Lower leg skin (tissue), 3 donors: ENCODE measurements at regions not wholly inside any gene's neighbourhood (a gene's known extent, or its start where the extent isn't known, plus 50 kb on each side); places are given as distances from the start of the nearest gene placed in this dataset.

ENCODE experiments used
- POLR2A ChIP-seq, 2 donors: fragments of 450-650 bp; IDR thresholded peaks; one replicate each; pipeline ENCODE4 v1.6.1; 2016 to 2017; ENCODE audit warnings: antibody characterized with exemption in 2 of 2, mild to moderate bottlenecking in 1 of 2, moderate library complexity in 1 of 2
- TF ChIP-seq, protein P1 (sequence below), 3 donors: fragments of 450-650 bp; IDR thresholded peaks; one replicate each; pipeline ENCODE4 v1.5.1; 2016; ENCODE audit warnings: antibody characterized with exemption in 3 of 3, mild to moderate bottlenecking in 3 of 3, moderate library complexity in 2 of 3

DNA sequence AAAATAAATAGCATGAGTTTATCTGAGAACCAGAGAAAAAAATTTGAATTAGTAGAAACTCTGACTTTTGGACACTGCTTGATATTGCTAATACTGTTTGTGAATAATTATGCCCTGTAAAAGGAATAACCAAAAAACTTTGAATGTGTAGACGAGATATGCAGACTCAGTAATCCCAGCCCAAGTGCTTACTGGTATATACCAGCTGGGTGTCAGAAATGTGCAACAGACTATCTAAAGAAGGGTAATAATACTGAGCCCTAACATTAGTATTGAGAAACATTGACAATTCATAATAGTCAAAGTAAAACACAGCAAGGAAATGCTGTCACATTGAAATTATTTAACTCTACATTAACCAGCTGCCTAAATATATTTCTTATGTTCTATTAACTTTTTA, 60.5 kb upstream of the ZC3H15 start:
- TF ChIP-seq, protein P1, sequence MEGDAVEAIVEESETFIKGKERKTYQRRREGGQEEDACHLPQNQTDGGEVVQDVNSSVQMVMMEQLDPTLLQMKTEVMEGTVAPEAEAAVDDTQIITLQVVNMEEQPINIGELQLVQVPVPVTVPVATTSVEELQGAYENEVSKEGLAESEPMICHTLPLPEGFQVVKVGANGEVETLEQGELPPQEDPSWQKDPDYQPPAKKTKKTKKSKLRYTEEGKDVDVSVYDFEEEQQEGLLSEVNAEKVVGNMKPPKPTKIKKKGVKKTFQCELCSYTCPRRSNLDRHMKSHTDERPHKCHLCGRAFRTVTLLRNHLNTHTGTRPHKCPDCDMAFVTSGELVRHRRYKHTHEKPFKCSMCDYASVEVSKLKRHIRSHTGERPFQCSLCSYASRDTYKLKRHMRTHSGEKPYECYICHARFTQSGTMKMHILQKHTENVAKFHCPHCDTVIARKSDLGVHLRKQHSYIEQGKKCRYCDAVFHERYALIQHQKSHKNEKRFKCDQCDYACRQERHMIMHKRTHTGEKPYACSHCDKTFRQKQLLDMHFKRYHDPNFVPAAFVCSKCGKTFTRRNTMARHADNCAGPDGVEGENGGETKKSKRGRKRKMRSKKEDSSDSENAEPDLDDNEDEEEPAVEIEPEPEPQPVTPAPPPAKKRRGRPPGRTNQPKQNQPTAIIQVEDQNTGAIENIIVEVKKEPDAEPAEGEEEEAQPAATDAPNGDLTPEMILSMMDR (IDR thresholded peaks at IDR 0.05), result no peak
- no peak for TF ChIP-seq POLR2A (IDR thresholded peaks at IDR 0.05)
